ENCODE measurements at regions not wholly inside any gene's neighbourhood (a gene's known extent, or its start where the extent isn't known, plus 50 kb on each side); places are given as distances from the start of the nearest gene placed in this dataset.
"Not testable (repeated sequence)": the region's sequence is repeated elsewhere in the genome, so short reads cannot be mapped to it uniquely, and the experiment has no call there.

DNA sequence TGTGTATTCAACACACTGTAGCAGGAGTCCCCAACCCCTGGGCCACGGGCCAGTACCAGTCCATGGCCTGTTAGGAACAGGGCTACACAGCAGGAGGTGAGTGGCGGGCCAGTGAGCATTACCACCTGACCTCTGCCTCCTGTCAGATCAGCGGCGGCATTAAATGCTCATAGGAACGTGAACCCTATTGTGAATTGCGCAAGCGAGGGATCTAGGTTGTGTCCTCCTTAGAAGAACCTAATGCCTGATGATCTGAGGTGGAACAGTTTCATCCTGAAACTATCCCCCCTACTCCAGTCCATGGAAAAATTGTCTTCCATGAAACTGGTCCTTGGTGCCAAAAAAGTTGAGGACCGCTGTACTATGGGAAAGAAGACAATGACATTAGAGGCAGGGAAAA, 386.9 kb downstream of the PREX1 start:
- no peak for DNase-seq (ENCODE audit: low read depth)

DNA sequence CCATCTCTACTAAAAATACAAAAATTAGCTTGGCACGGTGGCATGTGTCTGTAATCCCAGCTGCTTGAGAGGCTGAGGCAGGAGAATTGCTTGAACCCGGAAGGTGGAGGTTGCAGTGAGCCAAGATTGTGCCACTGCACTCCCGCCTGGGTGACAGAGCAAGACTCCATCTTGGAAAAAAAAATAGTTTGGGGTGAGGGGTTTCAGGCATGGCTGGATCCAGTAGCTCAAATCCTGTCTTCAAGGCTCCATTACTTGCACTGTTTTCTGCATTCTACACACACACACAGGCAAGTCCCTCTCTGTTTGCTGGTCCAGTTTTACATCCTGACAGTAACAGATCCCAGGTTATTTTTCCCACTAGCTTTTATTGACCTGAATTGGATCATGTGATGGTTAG, 387.5 kb downstream of the PREX1 start:
- DNase-seq (ENCODE audit: low read depth), result not testable (repeated sequence)

DNA sequence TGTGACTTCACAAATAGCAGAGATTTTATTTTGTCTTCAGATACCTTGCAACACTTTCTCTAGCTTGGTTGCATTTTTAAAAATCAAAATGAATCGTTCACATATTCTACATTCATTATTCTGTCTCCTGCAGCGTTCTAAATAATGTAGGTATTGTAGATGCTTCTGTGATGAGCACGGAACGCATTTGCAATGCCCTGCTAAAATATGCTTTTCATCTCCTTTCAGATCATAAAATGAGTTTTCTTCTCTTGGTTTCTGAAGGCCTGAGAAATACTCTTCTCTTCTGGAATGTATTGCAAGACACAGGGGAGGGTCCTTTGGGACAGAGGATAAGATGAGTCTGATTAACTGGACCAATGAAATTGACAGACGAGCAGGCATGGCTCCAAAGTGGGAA, 390.7 kb downstream of the PREX1 start:
- DNase-seq (ENCODE audit: low read depth), result no peak

DNA sequence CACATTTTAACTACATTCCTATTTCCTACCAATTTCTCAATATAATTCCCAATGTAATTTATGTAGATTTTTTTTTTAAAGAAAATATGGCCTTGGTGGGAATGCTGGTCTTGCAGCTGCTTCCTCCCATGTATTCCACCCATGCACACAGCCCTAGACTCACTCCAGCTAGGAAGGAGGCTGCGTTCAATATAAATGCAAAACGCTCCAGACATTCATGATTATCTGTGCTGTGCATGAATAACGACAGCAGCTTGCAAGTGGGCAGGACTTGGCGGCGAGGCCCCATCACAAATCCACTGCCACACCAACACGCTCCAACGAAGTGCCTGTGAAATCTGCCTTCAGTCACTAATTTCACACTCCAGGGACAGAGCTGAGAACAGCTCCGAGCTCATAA, 391.2 kb downstream of the PREX1 start:
- not testable (repeated sequence) for DNase-seq (ENCODE audit: low read depth)

GRCh38 chr20:48433178-48433577, 394.6 kb downstream of the PREX1 start:
- no peak for DNase-seq (ENCODE audit: low read depth)

GRCh38 chr20:48432494-48432832, 395.3 kb downstream of the PREX1 start:
- DNase-seq (ENCODE audit: low read depth), result no peak

DNA sequence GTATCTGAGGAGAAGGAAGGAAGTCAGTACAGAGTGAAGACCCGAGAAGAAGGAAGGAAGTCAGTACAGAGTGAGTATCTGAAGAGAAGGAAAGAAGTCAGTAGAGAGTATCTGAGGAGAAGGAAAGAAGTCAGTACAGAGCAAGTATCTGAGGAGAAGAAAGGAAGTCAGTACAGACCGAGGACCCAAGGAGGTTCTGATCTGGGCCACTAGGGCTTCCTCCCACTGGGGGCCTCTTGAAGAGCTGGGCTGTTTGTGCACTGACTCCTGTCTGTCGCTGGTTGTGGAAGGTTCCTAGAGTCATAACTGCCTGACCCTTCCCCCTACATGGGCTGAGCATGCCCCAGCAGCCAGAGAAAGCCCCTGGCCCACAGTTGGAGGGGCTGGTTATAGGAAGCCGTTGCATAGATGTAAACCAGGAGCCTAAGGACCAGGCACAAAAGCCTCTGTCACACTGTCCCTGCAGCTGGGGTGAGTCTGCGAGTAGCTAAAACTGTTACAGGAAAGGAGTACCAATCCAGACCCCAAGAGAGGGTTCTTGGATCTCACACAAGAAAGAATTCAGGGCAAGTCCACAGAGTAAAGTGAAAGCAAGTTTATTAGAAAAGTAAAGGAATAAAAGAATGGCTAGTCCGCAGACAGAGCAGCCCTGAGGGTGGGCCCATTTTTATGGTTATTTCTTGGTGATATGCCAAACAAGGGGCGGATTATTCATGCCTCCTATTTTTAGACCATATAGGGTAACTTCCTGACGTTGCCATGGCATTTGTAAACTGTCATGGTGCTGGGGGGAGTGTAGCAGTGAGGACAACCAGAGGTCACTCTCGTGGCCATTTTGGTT, 395.9 kb downstream of the PREX1 start:
- DNase-seq (ENCODE audit: low read depth), result no peak

GRCh38 chr20:48426630-48427029, 401.2 kb downstream of the PREX1 start:
- DNase-seq (ENCODE audit: low read depth), result no peak

- DNase-seq (ENCODE audit: low read depth), result no peak
Observed at GRCh38 chr20:48425817-48426612, 401.8 kb downstream of the PREX1 start.

DNA sequence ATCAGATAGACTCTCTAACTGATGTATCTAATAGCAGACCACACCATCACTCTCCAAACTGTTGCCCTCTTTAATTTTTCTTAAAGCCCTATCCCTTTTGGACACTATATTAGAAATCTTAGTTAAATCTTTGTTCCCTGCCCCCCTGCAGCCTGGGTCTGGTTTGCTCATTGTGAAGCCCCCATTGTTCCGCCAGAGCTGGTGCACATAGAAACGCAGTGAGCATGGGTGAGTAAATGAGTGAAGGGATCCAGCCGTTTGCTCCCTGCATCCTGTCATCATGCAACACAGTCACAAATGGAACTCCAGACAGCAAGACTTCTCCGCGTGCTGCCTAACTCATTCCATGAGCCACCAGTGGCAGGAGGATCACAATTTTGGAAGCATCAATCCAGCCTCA, 402.5 kb downstream of the PREX1 start:
- no peak for DNase-seq (ENCODE audit: low read depth)

GRCh38 chr20:48422242-48422960, 405.4 kb downstream of the PREX1 start:
- no peak for DNase-seq (ENCODE audit: low read depth)

- DNase-seq (ENCODE audit: low read depth), result no peak
Observed at GRCh38 chr20:48421547-48421946, 406.3 kb downstream of the PREX1 start.

- no peak for DNase-seq (ENCODE audit: low read depth)
Observed at GRCh38 chr20:48420176-48420575, 407.6 kb downstream of the PREX1 start.

DNA sequence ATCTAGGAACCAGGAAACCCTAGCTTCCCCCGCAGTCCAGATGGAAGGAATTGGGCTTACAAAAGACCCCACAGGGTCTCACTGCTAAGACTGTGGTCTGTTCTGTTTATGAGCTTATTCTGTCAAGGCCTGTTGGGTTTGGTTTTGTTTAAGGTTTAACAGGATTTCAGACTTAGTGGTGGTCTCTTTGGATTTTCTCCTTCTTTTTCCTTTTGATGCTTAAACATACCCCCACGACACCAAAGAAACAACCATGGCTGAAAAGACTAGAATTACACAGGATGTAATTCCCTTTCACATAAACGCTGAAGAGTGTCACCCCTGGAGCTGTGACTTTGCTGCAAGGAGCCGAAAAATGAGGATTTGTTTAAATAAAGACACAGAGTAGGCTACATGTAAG, 408.6 kb downstream of the PREX1 start:
- no peak for DNase-seq (ENCODE audit: low read depth)

GRCh38 chr20:48416002-48416401, 411.8 kb downstream of the PREX1 start:
- DNase-seq (ENCODE audit: low read depth), result no peak

- no peak for DNase-seq (ENCODE audit: low read depth)
Observed at GRCh38 chr20:48414786-48415185, 413.0 kb downstream of the PREX1 start.

DNA sequence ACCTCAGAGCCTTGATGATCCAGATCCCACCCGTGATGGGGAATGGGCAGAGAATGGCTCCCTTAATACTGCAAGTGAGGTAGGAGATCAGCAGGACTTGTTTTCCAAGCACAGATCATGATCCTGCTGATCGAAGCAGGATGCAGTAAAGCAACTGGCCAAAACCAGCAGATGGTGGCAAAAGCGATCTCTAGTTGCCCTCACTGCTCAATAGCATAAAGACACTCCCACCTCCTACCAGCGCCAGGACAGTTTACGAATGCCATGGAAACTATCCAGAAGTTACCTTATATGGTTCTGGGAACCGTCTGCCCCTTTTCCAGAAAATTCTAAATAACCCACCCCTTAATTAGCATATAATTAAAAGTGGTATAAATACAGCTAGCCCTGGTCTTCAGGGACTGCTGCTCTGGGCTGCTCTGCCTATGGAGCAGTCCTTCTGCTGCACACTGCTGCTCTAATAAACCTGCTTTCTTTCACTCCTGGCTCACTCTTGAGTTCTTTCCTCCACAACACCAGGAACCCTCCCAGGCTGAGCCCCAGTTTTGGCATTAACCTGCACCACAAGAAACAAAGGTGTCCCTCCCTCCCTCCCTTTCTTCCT, 415.8 kb downstream of the PREX1 start:
- DNase-seq (ENCODE audit: low read depth), result no peak

- no peak for DNase-seq (ENCODE audit: low read depth)
Observed at GRCh38 chr20:48411245-48411644, 416.6 kb downstream of the PREX1 start.

DNA sequence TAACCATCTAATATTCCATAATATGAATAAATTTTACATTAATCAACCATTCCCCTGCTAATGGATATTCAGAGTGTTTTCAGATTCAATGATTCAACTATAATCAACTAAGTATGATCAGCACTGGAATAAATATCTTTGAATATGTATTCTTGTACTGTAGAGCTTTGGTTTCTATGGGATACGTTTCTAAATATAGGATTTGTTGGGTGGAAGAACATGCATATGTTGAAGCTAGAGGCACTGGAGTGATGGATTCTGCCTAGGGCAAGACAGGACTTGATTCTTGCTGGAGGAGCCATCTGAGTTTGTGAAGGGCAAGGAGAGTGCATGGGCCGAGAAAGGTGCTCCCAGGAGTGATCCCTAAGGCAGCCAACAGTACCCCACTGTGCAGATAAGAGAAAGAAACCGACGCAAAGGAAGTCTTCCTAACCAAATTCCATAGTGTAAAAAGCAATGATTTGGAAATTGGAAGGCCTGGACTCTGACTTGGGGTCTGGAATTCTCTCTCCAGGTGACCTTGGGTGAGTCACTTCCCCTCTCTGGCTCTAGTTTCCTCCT, 418.7 kb downstream of the PREX1 start:
- no peak for DNase-seq (ENCODE audit: low read depth)

DNA sequence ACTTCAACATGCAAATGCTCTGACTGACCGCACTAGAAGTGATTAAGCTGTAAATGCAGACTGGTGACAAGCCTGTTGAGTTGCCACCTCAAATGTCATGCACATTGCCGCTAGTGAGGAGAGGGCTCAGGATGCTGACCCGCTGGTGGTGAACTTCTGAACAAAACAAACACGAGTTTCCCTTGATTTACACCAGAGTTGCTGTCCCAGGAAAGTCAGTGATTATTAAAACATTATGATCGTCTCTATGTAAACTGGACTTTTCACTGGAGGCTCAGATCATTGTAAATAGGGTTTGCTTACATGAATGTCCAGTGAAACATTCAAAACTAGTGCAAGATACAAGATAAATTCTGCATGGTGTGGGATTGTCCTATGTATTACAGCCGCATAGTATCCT, 420.1 kb downstream of the PREX1 start:
- no peak for DNase-seq (ENCODE audit: low read depth)

GRCh38 chr20:48406912-48407340, 420.9 kb downstream of the PREX1 start:
- DNase-seq (ENCODE audit: low read depth), result no peak

DNA sequence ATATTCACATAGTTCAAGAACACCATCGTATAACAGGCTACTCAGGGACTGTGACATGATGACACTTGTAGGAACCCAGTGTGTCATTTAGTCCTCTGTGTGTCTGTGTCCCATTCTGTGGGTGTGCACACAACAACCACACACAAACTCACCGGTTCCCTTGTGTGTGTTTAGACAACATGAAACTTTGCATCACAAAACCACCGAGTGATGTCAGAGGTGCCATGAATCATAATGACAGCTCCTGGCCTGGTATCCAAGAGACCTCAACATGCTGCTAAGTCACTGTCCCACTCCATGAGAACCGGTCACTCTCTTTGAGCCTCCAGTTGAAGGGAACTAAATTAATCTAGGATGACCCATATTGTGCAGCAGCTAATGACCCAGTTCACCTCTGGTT, 421.3 kb downstream of the PREX1 start:
- no peak for DNase-seq (ENCODE audit: low read depth)
